Right ventricle myocardium superior (tissue), 1 donor: ENCODE measurements at regions not wholly inside any gene's neighbourhood (a gene's known extent, or its start where the extent isn't known, plus 50 kb on each side); places are given as distances from the start of the nearest gene placed in this dataset.

ENCODE experiments used
- ATAC-seq: fragments of 200-7000 bp; cut with Tn5 transposase; one replicate; pipeline ENCODE4 v1.9.1; 2020; ENCODE audit warnings: mild to moderate bottlenecking; ENCODE audit not compliant: poor library complexity
- DNase-seq: peaks from one replicate; pipeline ENCODE4 v3.0.0-alpha.2; 2020
- intact Hi-C: fragments of 100-400 bp; cut with DNase I; formaldehyde crosslinking; loops from one replicate; pipeline ENCODE4 v1.11.2; 2022
- donor health status: DM: no; HTN: yes; CAD: no; lungs with severe emphysema.

GRCh38 chr2:64220265-64220664, 76.0 kb upstream of the PELI1 start:
- intact Hi-C loops = loop anchor here (10.0 kb wide), 1 partner anchor 75 kb away; the partner anchor contains the start of gene PELI1
- ATAC-seq (peak; percentile 13), DNase-seq (no peak)

GRCh38 chr2:64220894-64221617, 76.8 kb upstream of the PELI1 start:
- no peak for ATAC-seq
- intact Hi-C loops = loop anchor here (10.0 kb wide), 1 partner anchor 76 kb away; the partner anchor contains the start of gene PELI1

GRCh38 chr2:64221935-64222334, 77.7 kb upstream of the PELI1 start:
- no peak for DNase-seq
- intact Hi-C loops = loop anchor here (10.0 kb wide), 1 partner anchor 77 kb away; the partner anchor contains the start of gene PELI1
- peak; percentile 10 for ATAC-seq

More at GRCh38 chr2:64220894-64221617, 76.8 kb upstream of the PELI1 start:
- no peak for DNase-seq

- no peak for DNase-seq
- ATAC-seq = peak; percentile 77
- intact Hi-C loops = loop anchor here (10.0 kb wide), 1 partner anchor 78 kb away; the partner anchor contains the start of gene PELI1
Measured at GRCh38 chr2:64222351-64222750, 78.1 kb upstream of the PELI1 start.

GRCh38 chr2:64223055-64223454, 78.8 kb upstream of the PELI1 start:
- peak; percentile 4 for ATAC-seq
- intact Hi-C loops = loop anchor here (10.0 kb wide), 1 partner anchor 78 kb away; the partner anchor contains the start of gene PELI1
- no peak for DNase-seq

- intact Hi-C loops = loop anchor here (10.0 kb wide), 1 partner anchor 81 kb away; the partner anchor contains the start of gene PELI1
- DNase-seq = no peak
- ATAC-seq = no peak
Measured at GRCh38 chr2:64225491-64225890, 81.3 kb upstream of the PELI1 start.

- ATAC-seq (no peak), DNase-seq (no peak)
- intact Hi-C loops = loop anchor here (10.0 kb wide), 1 partner anchor 82 kb away; the partner anchor contains the start of gene PELI1
Measured at GRCh38 chr2:64226611-64227010, 82.4 kb upstream of the PELI1 start.

GRCh38 chr2:64227603-64228125, 83.4 kb upstream of the PELI1 start:
- DNase-seq = no peak
- intact Hi-C loops = loop anchor here (10.0 kb wide), 1 partner anchor 83 kb away; the partner anchor contains the start of gene PELI1
- ATAC-seq = no peak

- DNase-seq = peak; percentile 93
- peak; percentile 98 for ATAC-seq
- intact Hi-C loops = loop anchor here (10.0 kb wide), 1 partner anchor 83 kb away; the partner anchor contains the start of gene PELI1
Measured at GRCh38 chr2:64228126-64228678, 84.0 kb upstream of the PELI1 start.

- intact Hi-C loops = loop anchor here (10.0 kb wide), 1 partner anchor 84 kb away; the partner anchor contains the start of gene PELI1
- no peak for ATAC-seq
- DNase-seq = no peak
Measured at GRCh38 chr2:64228918-64229317, 84.7 kb upstream of the PELI1 start.

GRCh38 chr2:64230540-64230939, 86.3 kb upstream of the PELI1 start:
- intact Hi-C loops = no loop called here
- no peak for DNase-seq
- no peak for ATAC-seq

GRCh38 chr2:64232266-64232665, 88.0 kb upstream of the PELI1 start:
- DNase-seq (no peak), ATAC-seq (no peak)
- intact Hi-C loops = no loop called here

- intact Hi-C loops = no loop called here
- DNase-seq (no peak), ATAC-seq (no peak)
Measured at GRCh38 chr2:64233376-64233922, 89.2 kb upstream of the PELI1 start.

- ATAC-seq (no peak), DNase-seq (no peak)
- intact Hi-C loops = no loop called here
Measured at GRCh38 chr2:64234150-64234549, 89.9 kb upstream of the PELI1 start.

- DNase-seq = no peak
- ATAC-seq = no peak
- intact Hi-C loops = no loop called here
Measured at GRCh38 chr2:64234785-64235184, 90.6 kb upstream of the PELI1 start.

GRCh38 chr2:64237266-64237665, 93.0 kb upstream of the PELI1 start:
- no peak for DNase-seq
- ATAC-seq = no peak
- intact Hi-C loops = no loop called here

- no peak for ATAC-seq
- DNase-seq = no peak
- intact Hi-C loops = no loop called here
Measured at GRCh38 chr2:64238799-64239198, 94.6 kb upstream of the PELI1 start.

GRCh38 chr2:64243081-64244036, 99.1 kb upstream of the PELI1 start:
- DNase-seq (no peak), ATAC-seq (no peak)
- intact Hi-C loops = no loop called here
